HCT116 (cell line): ENCODE measurements at regions not wholly inside any gene's neighbourhood (a gene's known extent, or its start where the extent isn't known, plus 50 kb on each side); places are given as distances from the start of the nearest gene placed in this dataset.

Experiments
- ATAC-seq: fragments of 200-7000 bp; cut with Tn5 transposase; 2 replicates; pipeline ENCODE4 v1.9.1; 2020; ENCODE audit warnings: mild to moderate bottlenecking, moderate library complexity
- BruUV-seq: library from RNA; stranded (reverse); fragments of 400-500 nt; replicated peaks from 2 replicates; lab custom pipeline; 2021; lab: Mats Ljungman, UMichigan
- CTCF ChIA-PET: fragments of 300-600 bp; sonication (Branson Sonifier 250); formaldehyde crosslinking; loops from one replicate; lab custom pipeline; 2021; ENCODE audit warnings: antibody characterized with exemption; lab: Charles Lee
- POLR2A ChIA-PET: fragments of 300-600, 350-600 bp; sonication (Branson Sonifier 250); formaldehyde crosslinking; loops from one replicate; lab custom pipeline; 2021; ENCODE audit warnings: antibody characterized with exemption; lab: Charles Lee
- RAD21 ChIA-PET, 2 experiments: fragments of 300-600 bp; sonication (Branson Sonifier 250); formaldehyde crosslinking; loops; one replicate each; lab custom pipeline; 2023; ENCODE audit warnings: low total read pairs in 2 of 2; ENCODE audit not compliant: uncharacterized antibody in 2 of 2, unreplicated experiment in 2 of 2, low non-redundant PET in 1 of 2; lab: Charles Lee
- DNase-seq: peaks from one replicate; pipeline ENCODE4 v3.0.0-alpha.2; 2010; ENCODE audit warnings: low read depth, low spot score
- H2AFZ ChIP-seq: fragments of 200-600 bp; shearing (Covaris generic), sonication (generic); 2 replicates; pipeline ENCODE4 v1.6.1; 2017; ENCODE audit warnings: low read depth, mixed run types, mixed read lengths, antibody characterized with exemption, low read length; ENCODE audit not compliant: poor library complexity, severe bottlenecking
- H3K27ac ChIP-seq: 2 replicates; pipeline ENCODE4 v1.5.1; 2012; ENCODE audit warnings: low read depth, low read length
- H3K27me3 ChIP-seq: fragments of 200-600 bp; sonication (generic); 2 replicates; pipeline ENCODE4 v1.6.1; 2016; ENCODE audit warnings: mixed run types, low read length, mixed read lengths; ENCODE audit not compliant: insufficient read depth
- H3K36me3 ChIP-seq, 2 experiments: fragments of 200-500 bp in 1 of 2; fragments of 200-600 bp in 1 of 2; sonication (Bioruptor generic) in 1 of 2; sonication (generic) in 1 of 2; 2 replicates each; pipeline versions ENCODE4 v1.5.1 to v1.6.1; 2014 to 2016; ENCODE audit warnings: low read length in 2 of 2, inconsistent platforms in 1 of 2, mixed read lengths in 1 of 2, mixed run types in 1 of 2; ENCODE audit not compliant: insufficient read depth in 2 of 2, control insufficient read depth in 1 of 2
- H3K4me1 ChIP-seq, 2 experiments: fragments of 200-600 bp in 1 of 2; sonication (generic) in 1 of 2; 2 replicates each; pipeline versions ENCODE4 v1.5.1 to v1.6.1; 2012 to 2017; ENCODE audit warnings: low read length in 2 of 2, inconsistent platforms in 1 of 2, mild to moderate bottlenecking in 1 of 2, mixed read lengths in 1 of 2, mixed run types in 1 of 2, moderate library complexity in 1 of 2; ENCODE audit not compliant: insufficient read depth in 2 of 2, control insufficient read depth in 1 of 2
- H3K4me2 ChIP-seq: fragments of 200-600 bp; sonication (generic); 2 replicates; pipeline ENCODE4 v1.6.1; 2017; ENCODE audit warnings: mixed run types, low read length, mixed read lengths
- H3K4me3 ChIP-seq, 2 experiments: fragments of 200-600 bp in 1 of 2; sonication (generic) in 1 of 2; replicated peaks in 1 of 2; 2 replicates each; pipeline ENCODE4 v1.5.1; 2011 to 2016; ENCODE audit warnings: low read length in 2 of 2, control low read depth in 1 of 2, low read depth in 1 of 2, mild to moderate bottlenecking in 1 of 2, mixed read lengths in 1 of 2, mixed run types in 1 of 2
- H3K79me2 ChIP-seq: fragments of 200-600 bp; sonication (generic); 2 replicates; pipeline ENCODE4 v1.6.1; 2017; ENCODE audit warnings: mild to moderate bottlenecking, mixed run types, low read length, moderate library complexity, mixed read lengths; ENCODE audit not compliant: insufficient read depth
- H3K9ac ChIP-seq: fragments of 200-600 bp; sonication (generic); 2 replicates; pipeline ENCODE4 v1.6.1; 2016; ENCODE audit warnings: low read length, mixed read lengths
- H3K9me2 ChIP-seq: fragments of 200-600 bp; sonication (generic), shearing (Covaris generic); 2 replicates; pipeline ENCODE4 v1.6.1; 2017; ENCODE audit warnings: mixed run types, mild to moderate bottlenecking, moderate library complexity; ENCODE audit not compliant: insufficient read depth
- H3K9me3 ChIP-seq, 2 experiments: fragments of 200-500 bp in 1 of 2; fragments of 200-600 bp in 1 of 2; sonication (Bioruptor generic) in 1 of 2; sonication (generic) in 1 of 2; 2 replicates each; pipeline ENCODE4 v1.6.1; 2014 to 2017; ENCODE audit warnings: low read length in 2 of 2, mixed read lengths in 2 of 2, inconsistent platforms in 1 of 2, low read depth in 1 of 2, mild to moderate bottlenecking in 1 of 2, mixed run types in 1 of 2, moderate library complexity in 1 of 2; ENCODE audit not compliant: control insufficient read depth in 1 of 2, insufficient read depth in 1 of 2
- H4K20me1 ChIP-seq: fragments of 200-600 bp; sonication (generic), shearing (Covaris generic); 2 replicates; pipeline ENCODE4 v1.6.1; 2017; ENCODE audit warnings: mixed run types, mild to moderate bottlenecking, moderate library complexity; ENCODE audit not compliant: insufficient read depth
- CEBPB ChIP-seq: IDR thresholded peaks from 2 replicates; pipeline ENCODE4 v1.6.1; 2012; ENCODE audit warnings: low read depth
- EGR1 ChIP-seq: IDR thresholded peaks from 2 replicates; pipeline ENCODE4 v1.6.1; 2012; ENCODE audit warnings: low read depth
- ELF1 ChIP-seq: IDR thresholded peaks from 2 replicates; pipeline ENCODE4 v1.6.1; 2012; ENCODE audit warnings: low read depth, borderline replicate concordance
- EZH2 ChIP-seq: fragments of 200-600 bp; sonication (generic); IDR thresholded peaks from 2 replicates; pipeline ENCODE4 v1.6.1; 2017; ENCODE audit warnings: antibody characterized with exemption, mixed run types
- EZH2phosphoT487 ChIP-seq: fragments of 200-600 bp; IDR thresholded peaks from 2 replicates; pipeline ENCODE4 v1.6.1; 2018; ENCODE audit warnings: antibody characterized with exemption, borderline replicate concordance
- FOSL1 ChIP-seq: IDR thresholded peaks from 2 replicates; pipeline ENCODE4 v1.6.1; 2012; ENCODE audit warnings: low read depth
- JUND ChIP-seq: IDR thresholded peaks from 2 replicates; pipeline ENCODE4 v1.6.1; 2012
- POLR2AphosphoS5 ChIP-seq: IDR thresholded peaks from 2 replicates; pipeline ENCODE4 v1.6.1; 2011; ENCODE audit warnings: mild to moderate bottlenecking, low read depth, low read length, moderate library complexity
- REST ChIP-seq: IDR thresholded peaks from 2 replicates; pipeline ENCODE4 v1.6.1; 2012; ENCODE audit warnings: low read depth
- SRF ChIP-seq: IDR thresholded peaks from 2 replicates; pipeline ENCODE4 v1.6.1; 2012; ENCODE audit warnings: low read depth
- YY1 ChIP-seq: IDR thresholded peaks from 2 replicates; pipeline ENCODE4 v1.6.1; 2011; ENCODE audit warnings: low read length, low read depth, moderate library complexity, mild to moderate bottlenecking; ENCODE audit not compliant: insufficient replicate concordance; ENCODE audit errors: extremely low read depth
- ZBTB33 ChIP-seq: IDR thresholded peaks from 2 replicates; pipeline ENCODE4 v1.6.1; 2011; ENCODE audit warnings: mild to moderate bottlenecking, low read length, moderate library complexity; ENCODE audit not compliant: insufficient replicate concordance; ENCODE audit errors: extremely low read depth
- ZNF274 ChIP-seq: fragments of 200-500 bp; sonication (Bioruptor generic); IDR thresholded peaks from 2 replicates; pipeline ENCODE4 v1.6.1; 2014; ENCODE audit warnings: mild to moderate bottlenecking, low read depth, low read length, inconsistent platforms
- intact Hi-C: fragments of 100-400 bp; cut with micrococcal nuclease; formaldehyde crosslinking; loops from 2 replicates; pipeline ENCODE4 v1.10.0; 2022

GRCh38 chr17:13973960-13974651, 95.2 kb upstream of the COX10 start:
- H2AFZ ChIP-seq: no peak overlapping the region
- POLR2A ChIA-PET: no interaction called here
- H3K27ac ChIP-seq: no peak overlapping the region
- intact Hi-C loops: no loop called here
- ATAC-seq: no peak
- no peaks in the 10 kb centered on the region for H3K4me1 ChIP-seq
- no peaks in the 10 kb centered on the region for H4K20me1 ChIP-seq
- peaks cover 5% of the 10 kb centered on the region; the same call in 1 of the 2 replicates for H3K27me3 ChIP-seq
- no peak overlapping the region for H3K9ac ChIP-seq
- no peaks in the 10 kb centered on the region for H3K36me3 ChIP-seq
- no peaks in the 10 kb centered on the region for H3K9me3 ChIP-seq
- RAD21 ChIA-PET: no interaction called here
- H3K4me3 ChIP-seq: no peak overlapping the region
- CTCF ChIA-PET: no interaction called here
- H3K4me2 ChIP-seq: no peak overlapping the region
- H3K79me2 ChIP-seq: no peaks in the 10 kb centered on the region
- no peak for DNase-seq
- BruUV-seq: no TSS peak
- no peak for TF ChIP-seq CEBPB
- no peaks in the 10 kb centered on the region for H3K9me2 ChIP-seq

- H3K27ac ChIP-seq: no peak overlapping the region
- no peaks in the 10 kb centered on the region for H3K9me2 ChIP-seq
- H3K4me3 ChIP-seq: no peak overlapping the region
- ChIA-PET CTCF (no interaction called here), POLR2A (no interaction called here), RAD21 (no interaction called here)
- no peaks in the 10 kb centered on the region for H3K79me2 ChIP-seq
- H2AFZ ChIP-seq: no peak overlapping the region
- H3K9me3 ChIP-seq: no peaks in the 10 kb centered on the region
- no peaks in the 10 kb centered on the region for H4K20me1 ChIP-seq
- no TSS peak for BruUV-seq
- H3K27me3 ChIP-seq: peaks cover 5% of the 10 kb centered on the region; the same call in 1 of the 2 replicates
- H3K4me2 ChIP-seq: no peak overlapping the region
- ATAC-seq: no peak
- no peak for DNase-seq
- no peaks in the 10 kb centered on the region for H3K36me3 ChIP-seq
- no peak for TF ChIP-seq POLR2AphosphoS5
- TF ChIP-seq ZNF274: no peak
- no peak for TF ChIP-seq JUND
- TF ChIP-seq EGR1: no peak
- TF ChIP-seq YY1: no peak
- no peak for TF ChIP-seq ELF1
- TF ChIP-seq REST: no peak
- TF ChIP-seq SRF: no peak
- TF ChIP-seq ZBTB33: no peak
- TF ChIP-seq EZH2phosphoT487: no peak
- TF ChIP-seq EZH2: no peak
- no peak for TF ChIP-seq FOSL1
- intact Hi-C loops: no loop called here
- no peak overlapping the region for H3K9ac ChIP-seq
- no peaks in the 10 kb centered on the region for H3K4me1 ChIP-seq
These were observed 91.5 kb upstream of the COX10 start for GRCh38 chr17:13977837-13978236.
